H1 (cell line): ENCODE measurements at regions not wholly inside any gene's neighbourhood (a gene's known extent, or its start where the extent isn't known, plus 50 kb on each side); places are given as distances from the start of the nearest gene placed in this dataset.

Source experiments
- CTCF ChIA-PET: fragments of 300-600 bp; sonication (Branson Sonifier 250); formaldehyde crosslinking; loops from one replicate; lab custom pipeline; 2021; ENCODE audit not compliant: partially characterized antibody; lab: Charles Lee
- POLR2A ChIA-PET: fragments of 300-600 bp; sonication (Branson Sonifier 250); formaldehyde crosslinking; loops from one replicate; lab custom pipeline; 2021; ENCODE audit warnings: inconsistent platforms; ENCODE audit not compliant: partially characterized antibody; lab: Charles Lee
- DNase-seq, 2 experiments: peaks; one replicate each; pipeline versions ENCODE4 v3.0.0 to v3.0.0-alpha.2; 2010 to 2022; ENCODE audit warnings: low spot score in 2 of 2, low read depth in 1 of 2, mixed read lengths in 1 of 2
- FAIRE-seq: peaks from 2 replicates; lab custom pipeline; 2011; peaks lifted over from hg19 to GRCh38; lab: Jason Lieb, UNC
- H2AFZ ChIP-seq: 2 replicates; pipeline ENCODE4 v1.8.1; 2012; ENCODE audit warnings: low read length, inconsistent platforms
- H2AK5ac ChIP-seq: 2 replicates; pipeline ENCODE4 v1.6.1; 2013; ENCODE audit warnings: low read depth, low read length
- H2BK120ac ChIP-seq: replicated peaks from 2 replicates; pipeline ENCODE3; 2013; ENCODE audit warnings: low read depth, low read length, inconsistent platforms
- H2BK12ac ChIP-seq: 2 replicates; pipeline ENCODE4 v1.6.1; 2013; ENCODE audit warnings: low read depth, low read length
- H2BK15ac ChIP-seq: 2 replicates; pipeline ENCODE4 v1.6.1; 2013; ENCODE audit warnings: low read length
- H2BK20ac ChIP-seq: 2 replicates; pipeline ENCODE4 v1.6.1; 2013; ENCODE audit warnings: low read length
- H2BK5ac ChIP-seq: 2 replicates; pipeline ENCODE4 v1.6.1; 2013; ENCODE audit warnings: low read depth, low read length
- H3K14ac ChIP-seq: 2 replicates; pipeline ENCODE4 v1.6.1; 2013; ENCODE audit warnings: inconsistent platforms; ENCODE audit not compliant: insufficient read length
- H3K18ac ChIP-seq: 2 replicates; pipeline ENCODE4 v1.6.1; 2013; ENCODE audit warnings: low read length; ENCODE audit errors: extremely low read depth
- H3K23ac ChIP-seq: 2 replicates; pipeline ENCODE4 v1.6.1; 2013; ENCODE audit warnings: inconsistent platforms; ENCODE audit not compliant: insufficient read length
- H3K23me2 ChIP-seq: 2 replicates; pipeline ENCODE4 v1.6.1; 2013; ENCODE audit warnings: low read depth, low read length
- H3K27ac ChIP-seq: 2 replicates; pipeline ENCODE4 v1.6.1; 2011; ENCODE audit warnings: low read depth, low read length, inconsistent platforms
- H3K27me3 ChIP-seq, 4 experiments: replicated peaks in 1 of 4; 1 replicate in 1 of 4; 2 replicates in 3 of 4; pipeline versions ENCODE4 v1.6.1 to v1.8.1; 2011 to 2013; ENCODE audit warnings: low read length in 3 of 4, mild to moderate bottlenecking in 3 of 4, inconsistent platforms in 2 of 4, mixed read lengths in 2 of 4, moderate library complexity in 1 of 4; ENCODE audit not compliant: control insufficient read depth in 3 of 4, insufficient read depth in 3 of 4; ENCODE audit errors: extremely low read depth in 1 of 4
- H3K36me3 ChIP-seq, 4 experiments: 2 replicates each; pipeline versions ENCODE4 v1.6.1 to v1.8.1; 2011 to 2013; ENCODE audit warnings: mild to moderate bottlenecking in 4 of 4, low read length in 3 of 4, moderate library complexity in 2 of 4, control low read depth in 1 of 4, inconsistent platforms in 1 of 4; ENCODE audit not compliant: insufficient read depth in 4 of 4, control insufficient read depth in 2 of 4
- H3K4ac ChIP-seq: replicated peaks from 2 replicates; pipeline ENCODE3; 2013; ENCODE audit warnings: low read length, low read depth, mixed read lengths, inconsistent platforms; ENCODE audit not compliant: insufficient read length
- H3K4me1 ChIP-seq, 4 experiments: replicated peaks in 1 of 4; 1 replicate in 1 of 4; 2 replicates in 3 of 4; pipeline versions ENCODE4 v1.6.1 to v1.8.1; 2011 to 2013; ENCODE audit warnings: low read length in 3 of 4, inconsistent platforms in 2 of 4, mixed read lengths in 1 of 4; ENCODE audit not compliant: insufficient read depth in 4 of 4, control insufficient read depth in 3 of 4
- H3K4me2 ChIP-seq, 2 experiments: 2 replicates each; pipeline versions ENCODE4 v1.6.1 to v1.8.1; 2011 to 2013; ENCODE audit warnings: low read depth in 2 of 2, low read length in 2 of 2, control low read depth in 1 of 2, inconsistent platforms in 1 of 2, mild to moderate bottlenecking in 1 of 2; ENCODE audit not compliant: insufficient read depth in 1 of 2
- H3K4me3 ChIP-seq, 4 experiments: fragments of 200-600, 300-600 bp in 1 of 4; sonication (generic), shearing (Covaris generic), sonication (Bioruptor Twin) in 1 of 4; 2 replicates each; pipeline versions ENCODE4 v1.5.1 to v1.8.1; 2011 to 2016; ENCODE audit warnings: low read length in 4 of 4, low read depth in 3 of 4, control low read depth in 2 of 4, inconsistent platforms in 2 of 4, mild to moderate bottlenecking in 2 of 4, mixed read lengths in 1 of 4, moderate library complexity in 1 of 4; ENCODE audit not compliant: insufficient read depth in 2 of 4; ENCODE audit errors: extremely low read depth in 1 of 4
- H3K56ac ChIP-seq: replicated peaks from 2 replicates; pipeline ENCODE3; 2013; ENCODE audit warnings: low read depth, mild to moderate bottlenecking, mixed read lengths, low read length, inconsistent platforms; ENCODE audit not compliant: insufficient read length
- H3K79me1 ChIP-seq: 2 replicates; pipeline ENCODE4 v1.6.1; 2013; ENCODE audit warnings: low read depth, low read length, control low read depth
- H3K79me2 ChIP-seq, 2 experiments: 2 replicates each; pipeline versions ENCODE4 v1.6.1 to v1.8.1; 2012 to 2013; ENCODE audit warnings: low read length in 2 of 2, mild to moderate bottlenecking in 2 of 2, inconsistent platforms in 1 of 2; ENCODE audit not compliant: insufficient read depth in 2 of 2, control insufficient read depth in 1 of 2
- H3K9ac ChIP-seq, 4 experiments: replicated peaks in 1 of 4; 1 replicate in 1 of 4; 2 replicates in 3 of 4; pipeline versions ENCODE4 v1.6.1 to v1.8.1; 2011 to 2013; ENCODE audit warnings: low read depth in 3 of 4, low read length in 3 of 4, control low read depth in 2 of 4, mild to moderate bottlenecking in 2 of 4, moderate library complexity in 2 of 4, inconsistent platforms in 1 of 4; ENCODE audit errors: extremely low read depth in 1 of 4
- H3K9me3 ChIP-seq, 2 experiments: 2 replicates each; pipeline versions ENCODE4 v1.6.1 to v1.8.1; 2012 to 2013; ENCODE audit warnings: mild to moderate bottlenecking in 2 of 2, moderate library complexity in 2 of 2, control low read depth in 1 of 2, inconsistent platforms in 1 of 2, low read depth in 1 of 2, low read length in 1 of 2, mixed read lengths in 1 of 2; ENCODE audit not compliant: insufficient read depth in 2 of 2
- H4K20me1 ChIP-seq, 2 experiments: replicated peaks in 1 of 2; 2 replicates each; pipeline versions ENCODE3 to v1.8.1; 2011 to 2013; ENCODE audit warnings: inconsistent platforms in 2 of 2, low read length in 2 of 2, mild to moderate bottlenecking in 1 of 2; ENCODE audit not compliant: insufficient read depth in 2 of 2, control insufficient read depth in 1 of 2
- H4K5ac ChIP-seq: 2 replicates; pipeline ENCODE4 v1.6.1; 2013; ENCODE audit warnings: low read length, low read depth, mixed read lengths, inconsistent platforms; ENCODE audit not compliant: insufficient read length
- H4K8ac ChIP-seq: 2 replicates; pipeline ENCODE4 v1.8.0; 2013; ENCODE audit warnings: mild to moderate bottlenecking, moderate library complexity, low read length, inconsistent platforms; ENCODE audit not compliant: insufficient read depth; ENCODE audit errors: extremely low read depth
- H4K91ac ChIP-seq: replicated peaks from 2 replicates; pipeline ENCODE3; 2013; ENCODE audit warnings: low read length, mixed read lengths, inconsistent platforms; ENCODE audit not compliant: insufficient read length
- MAFK ChIP-seq: IDR thresholded peaks from 2 replicates; pipeline ENCODE4 v1.6.1; 2012; ENCODE audit warnings: low read depth, mild to moderate bottlenecking, improper control_type of control experiment, low read length
- RBBP5 ChIP-seq: IDR thresholded peaks from 2 replicates; pipeline ENCODE4 v1.7.1; 2012; ENCODE audit warnings: low read depth, mild to moderate bottlenecking, inconsistent platforms, low read length, moderate library complexity, borderline replicate concordance
- WGBS, 2 experiments: shearing (Covaris generic) in 1 of 2; methylation state at CpG; one replicate each; pipeline versions ENCODE4 v1.1.6 to v1.1.7; 2013 to 2015; ENCODE audit warnings: low lambda C conversion rate in 2 of 2, mixed read lengths in 2 of 2, inconsistent platforms in 1 of 2, low coverage in 1 of 2, missing lambda C conversion rate in 1 of 2; ENCODE audit not compliant: insufficient replicate concordance in 2 of 2, insufficient coverage in 1 of 2, insufficient read length in 1 of 2; ENCODE audit errors: extremely low coverage in 1 of 2, missing lambda C conversion rate in 1 of 2; 5-methylcytosine and 5-hydroxymethylcytosine counted together

DNA sequence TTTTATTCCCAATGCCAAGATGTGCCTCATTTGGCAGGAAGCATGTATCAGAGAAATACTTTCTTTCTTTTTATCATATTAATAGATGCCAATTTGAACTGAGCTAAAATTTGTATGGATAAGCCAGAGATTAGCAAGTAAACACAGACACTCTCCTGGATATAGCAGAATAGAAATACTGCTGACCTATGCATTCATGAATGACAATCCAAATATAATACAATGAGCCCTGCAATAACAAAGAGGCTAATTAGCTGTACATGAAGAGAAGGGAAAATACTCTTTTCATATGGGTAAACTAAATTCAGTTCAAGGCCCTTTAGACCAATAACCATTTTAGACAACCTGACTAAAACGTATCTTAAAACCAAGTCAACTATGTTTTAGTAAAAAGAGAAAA lies 388.1 kb upstream of the NR5A2 start:
- no peak overlapping the region for H3K9ac ChIP-seq
- H4K5ac ChIP-seq: no peak overlapping the region
- H4K91ac ChIP-seq: no peak overlapping the region
- no peak overlapping the region for H4K8ac ChIP-seq
- CTCF ChIA-PET: interaction anchor here (0.6 to 0.8 kb wide), 4 partner anchors 231 to 1035 kb away, joined by 3 to 4 read pairs (median 4); no protein-coding TSS in a partner anchor
- TF ChIP-seq RBBP5 (no peak), MAFK (peak; percentile 37; the same call in 1 of the 2 replicates)
- H3K27me3 ChIP-seq: no peaks in the 10 kb centered on the region
- no peak overlapping the region for H3K4me3 ChIP-seq
- no peaks in the 10 kb centered on the region for H3K4me1 ChIP-seq
- H3K4me2 ChIP-seq: no peak overlapping the region
- no peak overlapping the region for H3K23ac ChIP-seq
- no peak overlapping the region for H2AK5ac ChIP-seq
- no peak overlapping the region for H3K27ac ChIP-seq
- H3K56ac ChIP-seq: no peak overlapping the region
- H2BK12ac ChIP-seq: no peak overlapping the region
- no peak overlapping the region for H2BK5ac ChIP-seq
- no peak overlapping the region for H3K14ac ChIP-seq
- H3K79me1 ChIP-seq: no peaks in the 10 kb centered on the region
- POLR2A ChIA-PET: no interaction called here
- no peak overlapping the region for H3K18ac ChIP-seq
- H3K23me2 ChIP-seq: no peaks in the 10 kb centered on the region
- H2BK15ac ChIP-seq: no peak overlapping the region
- no peaks in the 10 kb centered on the region for H3K36me3 ChIP-seq
- no peak overlapping the region for H2BK120ac ChIP-seq
- no peaks in the 10 kb centered on the region for H3K9me3 ChIP-seq
- FAIRE-seq: no peak
- no peak for DNase-seq
- H3K79me2 ChIP-seq: no peaks in the 10 kb centered on the region
- H2AFZ ChIP-seq: no peak overlapping the region
- no peak overlapping the region for H3K4ac ChIP-seq
- no peaks in the 10 kb centered on the region for H4K20me1 ChIP-seq
- H2BK20ac ChIP-seq: no peak overlapping the region
- WGBS, 2 experiments: 62% methylated on average over 1 of the region's 1 CpG; no CpG with 5 or more reads in 1 of the 2 experiments
